IMR-90 (cell line): ENCODE measurements at regions not wholly inside any gene's neighbourhood (a gene's known extent, or its start where the extent isn't known, plus 50 kb on each side); places are given as distances from the start of the nearest gene placed in this dataset.
A peak's percentile ranks its signal among the peaks of the same experiment; 100 is the strongest.

ENCODE experiments used
- ATAC-seq: fragments of 200-7000 bp; cut with Tn5 transposase; 2 replicates; pipeline ENCODE4 v1.9.1; 2020; ENCODE audit warnings: low read depth, mild to moderate bottlenecking, moderate library complexity
- BruUV-seq: library from RNA; stranded (reverse); fragments of 400-500 nt; replicated peaks from 2 replicates; lab custom pipeline; 2021; lab: Mats Ljungman, UMichigan
- CTCF ChIA-PET: fragments of 300-600 bp; formaldehyde crosslinking; extraction: SDS; loops from one replicate; lab custom pipeline; 2021; ENCODE audit warnings: antibody characterized with exemption; lab: Yijun Ruan, JAX
- POLR2A ChIA-PET: fragments of 300-600 bp; sonication (Branson Sonifier 250); formaldehyde crosslinking; loops from one replicate; lab custom pipeline; 2022; ENCODE audit warnings: antibody characterized with exemption; ENCODE audit not compliant: unreplicated experiment; lab: Charles Lee
- DNase-seq: peaks from one replicate; pipeline ENCODE4 v3.0.0; 2013
- H2AFZ ChIP-seq: replicated peaks from 2 replicates; pipeline ENCODE3; 2013; ENCODE audit warnings: low read length, mild to moderate bottlenecking; ENCODE audit not compliant: poor library complexity
- H2AK5ac ChIP-seq: 2 replicates; pipeline ENCODE4 v1.6.1; 2013; ENCODE audit warnings: low read depth, low read length, inconsistent platforms
- H2AK9ac ChIP-seq: replicated peaks from 2 replicates; pipeline ENCODE3; 2013; ENCODE audit warnings: mild to moderate bottlenecking, low read depth, low read length, moderate library complexity; ENCODE audit not compliant: poor library complexity
- H2BK120ac ChIP-seq: 2 replicates; pipeline ENCODE4 v1.6.1; 2013; ENCODE audit warnings: low read depth, low read length, inconsistent platforms
- H2BK15ac ChIP-seq: 3 replicates; pipeline ENCODE4 v1.6.1; 2013; ENCODE audit warnings: low read depth, low read length, inconsistent platforms
- H2BK20ac ChIP-seq: 2 replicates; pipeline ENCODE4 v1.6.1; 2013; ENCODE audit warnings: low read depth, mild to moderate bottlenecking, inconsistent platforms, low read length, moderate library complexity
- H2BK5ac ChIP-seq: 2 replicates; pipeline ENCODE4 v1.6.1; 2013; ENCODE audit warnings: mild to moderate bottlenecking, low read depth, low read length, inconsistent platforms; ENCODE audit not compliant: poor library complexity, severe bottlenecking
- H3K14ac ChIP-seq: replicated peaks from 2 replicates; pipeline ENCODE4 v1.6.1; 2013; ENCODE audit warnings: low read depth, low read length, inconsistent platforms
- H3K18ac ChIP-seq: 2 replicates; pipeline ENCODE4 v1.6.1; 2013; ENCODE audit warnings: low read depth, low read length, control low read depth
- H3K23ac ChIP-seq: 2 replicates; pipeline ENCODE4 v1.6.1; 2013; ENCODE audit warnings: low read depth, low read length, inconsistent platforms
- H3K27ac ChIP-seq: 2 replicates; pipeline ENCODE4 v1.5.1; 2013; ENCODE audit warnings: mild to moderate bottlenecking, control low read depth, low read length; ENCODE audit not compliant: insufficient read depth
- H3K27me3 ChIP-seq: 2 replicates; pipeline ENCODE4 v1.6.1; 2013; ENCODE audit warnings: low read length; ENCODE audit not compliant: control insufficient read depth, insufficient read depth
- H3K36me3 ChIP-seq: 2 replicates; pipeline ENCODE4 v1.6.1; 2013; ENCODE audit warnings: low read length, mixed read lengths; ENCODE audit not compliant: control insufficient read depth, insufficient read depth
- H3K4ac ChIP-seq: 2 replicates; pipeline ENCODE4 v1.6.1; 2013; ENCODE audit warnings: low read depth, low read length, inconsistent platforms
- H3K4me1 ChIP-seq: 2 replicates; pipeline ENCODE4 v1.6.1; 2013; ENCODE audit warnings: low read length, mixed read lengths; ENCODE audit not compliant: control insufficient read depth, insufficient read depth
- H3K4me2 ChIP-seq: 2 replicates; pipeline ENCODE4 v1.6.1; 2013; ENCODE audit warnings: low read depth, mild to moderate bottlenecking, control low read depth, low read length, moderate library complexity
- H3K4me3 ChIP-seq: 2 replicates; pipeline ENCODE4 v1.5.1; 2013; ENCODE audit warnings: low read depth, mild to moderate bottlenecking, control low read depth, low read length, moderate library complexity; ENCODE audit not compliant: insufficient read depth
- H3K56ac ChIP-seq: 2 replicates; pipeline ENCODE4 v1.6.1; 2013; ENCODE audit warnings: low read length, inconsistent platforms; ENCODE audit not compliant: insufficient read depth; ENCODE audit errors: extremely low read depth
- H3K79me1 ChIP-seq, 2 experiments: 2 replicates each; pipeline ENCODE4 v1.6.1; 2013; ENCODE audit warnings: low read length in 2 of 2, inconsistent platforms in 1 of 2, low read depth in 1 of 2
- H3K9ac ChIP-seq: 2 replicates; pipeline ENCODE4 v1.6.1; 2013; ENCODE audit warnings: low read depth, low read length, control low read depth
- H3K9me1 ChIP-seq: 2 replicates; pipeline ENCODE4 v1.6.1; 2013; ENCODE audit warnings: low read length, inconsistent platforms; ENCODE audit not compliant: insufficient read depth
- H3K9me3 ChIP-seq: 2 replicates; pipeline ENCODE4 v1.6.1; 2013; ENCODE audit warnings: low read length; ENCODE audit not compliant: control insufficient read depth, insufficient read depth
- H4K20me1 ChIP-seq: 2 replicates; pipeline ENCODE4 v1.6.1; 2013; ENCODE audit warnings: low read length, inconsistent platforms; ENCODE audit not compliant: insufficient read depth
- H4K5ac ChIP-seq: 2 replicates; pipeline ENCODE4 v1.6.1; 2013; ENCODE audit warnings: mild to moderate bottlenecking, low read depth, low read length, control low read depth
- H4K8ac ChIP-seq, 2 experiments: 2 replicates each; pipeline ENCODE4 v1.6.1; 2013; ENCODE audit warnings: low read depth in 2 of 2, low read length in 2 of 2, control low read depth in 1 of 2, inconsistent platforms in 1 of 2
- H4K91ac ChIP-seq: 2 replicates; pipeline ENCODE4 v1.6.1; 2013; ENCODE audit warnings: low read depth, low read length, inconsistent platforms; ENCODE audit not compliant: insufficient read depth
- BHLHE40 ChIP-seq: fragments of 150-350 bp; IDR thresholded peaks from 2 replicates; pipeline ENCODE4 v1.6.1; 2016; ENCODE audit warnings: mild to moderate bottlenecking, low read depth, low read length
- CHD1 ChIP-seq: IDR thresholded peaks from 2 replicates; pipeline ENCODE4 v1.6.1; 2012; ENCODE audit warnings: low read depth, low read length, improper control_type of control experiment
- FOS ChIP-seq: fragments of 150-350 bp; IDR thresholded peaks from 2 replicates; pipeline ENCODE4 v1.6.1; 2016; ENCODE audit warnings: low read depth, low read length
- MAZ ChIP-seq: IDR thresholded peaks from 2 replicates; pipeline ENCODE4 v1.6.1; 2012; ENCODE audit warnings: low read depth, mild to moderate bottlenecking, low read length, improper control_type of control experiment, moderate library complexity, borderline replicate concordance
- MXI1 ChIP-seq: IDR thresholded peaks from 2 replicates; pipeline ENCODE4 v1.6.1; 2012; ENCODE audit warnings: low read depth, mild to moderate bottlenecking, low read length, moderate library complexity, borderline replicate concordance
- NFE2L2 ChIP-seq: fragments of 150-350 bp; IDR thresholded peaks from 2 replicates; pipeline ENCODE4 v1.6.1; 2016; ENCODE audit warnings: low read depth, mild to moderate bottlenecking, low read length
- POLR2A ChIP-seq: IDR thresholded peaks from 2 replicates; pipeline ENCODE4 v1.6.1; 2012; ENCODE audit warnings: mild to moderate bottlenecking, low read depth, low read length
- RCOR1 ChIP-seq: IDR thresholded peaks from 2 replicates; pipeline ENCODE4 v1.6.1; 2012; ENCODE audit warnings: mild to moderate bottlenecking, low read length, improper control_type of control experiment; ENCODE audit not compliant: insufficient replicate concordance
- RFX5 ChIP-seq: IDR thresholded peaks from 2 replicates; pipeline ENCODE4 v1.8.0; 2012; ENCODE audit warnings: low read depth, mild to moderate bottlenecking, low read length, moderate library complexity
- USF2 ChIP-seq: fragments of 150-350 bp; IDR thresholded peaks from 2 replicates; pipeline ENCODE4 v1.6.1; 2017; ENCODE audit warnings: mild to moderate bottlenecking, antibody characterized with exemption, low read length, low read depth
- WGBS, 2 experiments: methylation state at CpG; one replicate each; pipeline versions ENCODE4 v1.1.5 to v1.1.7; 2013; ENCODE audit warnings: missing lambda C conversion rate in 2 of 2; ENCODE audit not compliant: insufficient read length in 1 of 2; ENCODE audit errors: extremely low coverage in 2 of 2; 5-methylcytosine and 5-hydroxymethylcytosine counted together
- dilution Hi-C: fragments of 300-500 bp; cut with HindIII; formaldehyde crosslinking; loops from one replicate; pipeline ENCODE4 v1.14.3; 2018; ENCODE audit warnings: low sequenced_read_pairs; ENCODE audit not compliant: unreplicated experiment
- in situ Hi-C: fragments of 300-500 bp; cut with MboI; formaldehyde crosslinking; loops from 3 replicates; pipeline ENCODE4 v1.14.3; 2019; ENCODE audit warnings: low sequenced_read_pairs, inconsistent platforms, mixed read lengths
- intact Hi-C: fragments of 100-400 bp; cut with micrococcal nuclease; formaldehyde crosslinking; loops from 2 replicates; pipeline ENCODE4 v1.10.0; 2022
- TF ChIP-seq, protein P1 (sequence below): fragments of 150-350 bp; IDR thresholded peaks from 2 replicates; pipeline ENCODE4 v1.6.1; 2016; ENCODE audit warnings: low read depth, mild to moderate bottlenecking, low read length, moderate library complexity, borderline replicate concordance

- ChIA-PET POLR2A (no interaction called here), CTCF (no interaction called here)
- Histone ChIP-seq H3K4me2 (no peak overlapping the region), H2AK9ac (no peak overlapping the region), H3K27me3 (no peaks in the 10 kb centered on the region), H2BK5ac (no peak overlapping the region), H4K91ac (no peak overlapping the region), H3K9ac (no peak overlapping the region), H3K18ac (no peak overlapping the region), H3K4me3 (no peak overlapping the region), H3K56ac (no peak overlapping the region), H3K27ac (no peak overlapping the region), H2BK15ac (no peak overlapping the region), H3K79me1 (peaks cover 21 to 90% of the 10 kb centered on the region in 2 experiments), H3K4me1 (peaks cover 36% of the 10 kb centered on the region), H3K36me3 (peaks cover 7% of the 10 kb centered on the region), H3K9me1 (peaks cover 51% of the 10 kb centered on the region), H3K23ac (no peak overlapping the region; the same call in 1 of the 2 replicates), H2BK20ac (no peak overlapping the region), H2BK120ac (no peak overlapping the region), H3K14ac (peak overlapping the region; percentile 50; the same call in 1 of the 2 replicates), H4K5ac (no peak overlapping the region), H3K4ac (no peak overlapping the region), H2AFZ (no peak overlapping the region), H4K8ac (no peak overlapping the region), H2AK5ac (no peak overlapping the region), H3K9me3 (no peaks in the 10 kb centered on the region), H4K20me1 (peaks cover 96% of the 10 kb centered on the region)
- intact Hi-C loops: no loop called here
- in situ Hi-C loops: no loop called here
- TF ChIP-seq RFX5 (no peak), NFE2L2 (no peak), RCOR1 (no peak), CHD1 (no peak), USF2 (no peak), MAZ (no peak), MXI1 (no peak), BHLHE40 (no peak), POLR2A (no peak), FOS (no peak)
- TF ChIP-seq, protein P1, sequence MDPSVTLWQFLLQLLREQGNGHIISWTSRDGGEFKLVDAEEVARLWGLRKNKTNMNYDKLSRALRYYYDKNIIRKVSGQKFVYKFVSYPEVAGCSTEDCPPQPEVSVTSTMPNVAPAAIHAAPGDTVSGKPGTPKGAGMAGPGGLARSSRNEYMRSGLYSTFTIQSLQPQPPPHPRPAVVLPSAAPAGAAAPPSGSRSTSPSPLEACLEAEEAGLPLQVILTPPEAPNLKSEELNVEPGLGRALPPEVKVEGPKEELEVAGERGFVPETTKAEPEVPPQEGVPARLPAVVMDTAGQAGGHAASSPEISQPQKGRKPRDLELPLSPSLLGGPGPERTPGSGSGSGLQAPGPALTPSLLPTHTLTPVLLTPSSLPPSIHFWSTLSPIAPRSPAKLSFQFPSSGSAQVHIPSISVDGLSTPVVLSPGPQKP: no peak
- DNase-seq (no peak), ATAC-seq (no peak)
- 58% methylated on average over 2 of the region's 3 CpGs; no CpG with 5 or more reads in 1 of the 2 experiments for WGBS, 2 experiments
- no TSS peak for BruUV-seq
- dilution Hi-C loops: no loop called here
Observed at GRCh38 chr1:201653233-201653632, 114.3 kb downstream of the NAV1 start.
